ENCODE measurements at regions not wholly inside any gene's neighbourhood (a gene's known extent, or its start where the extent isn't known, plus 50 kb on each side); places are given as distances from the start of the nearest gene placed in this dataset.

DNA sequence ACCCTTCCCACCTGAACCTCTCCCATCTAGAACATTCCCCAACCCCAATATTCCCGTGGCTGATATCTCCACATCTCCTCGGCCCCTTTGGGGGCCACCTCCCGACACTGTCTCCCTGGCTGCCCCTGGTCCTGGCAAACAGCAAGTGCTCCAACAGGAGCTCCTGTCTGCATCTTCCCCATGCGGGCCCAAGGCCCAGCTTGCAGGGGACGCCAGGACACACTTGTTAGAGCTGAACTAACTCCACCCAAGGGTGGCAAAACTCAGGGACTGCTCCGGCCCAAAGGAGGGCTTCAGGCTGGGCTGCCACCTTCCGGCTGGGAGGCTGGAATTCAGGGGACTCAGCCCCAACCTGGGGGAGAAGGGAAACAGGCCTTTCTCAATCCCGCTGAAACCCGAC is 106.6 kb downstream of the NCOR2 start:
- TF ChIP-seq NR1H2 (CRISPR knock-in tag; IDR thresholded peaks at IDR 0.05) (no peak), FOXP1 (CRISPR knock-in tag; IDR thresholded peaks at IDR 0.05; ENCODE audit: borderline replicate concordance) (no peak), CTCF (IDR thresholded peaks at IDR 0.05) (no peak), ATF2 (CRISPR knock-in tag; IDR thresholded peaks at IDR 0.05; ENCODE audit: borderline replicate concordance, low read depth) (no peak), PREB (CRISPR knock-in tag; IDR thresholded peaks at IDR 0.05; ENCODE audit: borderline replicate concordance) (no peak)

All from WTC11 (cell line).